ENCODE measurements at regions not wholly inside any gene's neighbourhood (a gene's known extent, or its start where the extent isn't known, plus 50 kb on each side); places are given as distances from the start of the nearest gene placed in this dataset.

GRCh38 chr10:110431659-110432058 lies 66.0 kb upstream of the DUSP5 start:
- TF ChIP-seq, protein P1, sequence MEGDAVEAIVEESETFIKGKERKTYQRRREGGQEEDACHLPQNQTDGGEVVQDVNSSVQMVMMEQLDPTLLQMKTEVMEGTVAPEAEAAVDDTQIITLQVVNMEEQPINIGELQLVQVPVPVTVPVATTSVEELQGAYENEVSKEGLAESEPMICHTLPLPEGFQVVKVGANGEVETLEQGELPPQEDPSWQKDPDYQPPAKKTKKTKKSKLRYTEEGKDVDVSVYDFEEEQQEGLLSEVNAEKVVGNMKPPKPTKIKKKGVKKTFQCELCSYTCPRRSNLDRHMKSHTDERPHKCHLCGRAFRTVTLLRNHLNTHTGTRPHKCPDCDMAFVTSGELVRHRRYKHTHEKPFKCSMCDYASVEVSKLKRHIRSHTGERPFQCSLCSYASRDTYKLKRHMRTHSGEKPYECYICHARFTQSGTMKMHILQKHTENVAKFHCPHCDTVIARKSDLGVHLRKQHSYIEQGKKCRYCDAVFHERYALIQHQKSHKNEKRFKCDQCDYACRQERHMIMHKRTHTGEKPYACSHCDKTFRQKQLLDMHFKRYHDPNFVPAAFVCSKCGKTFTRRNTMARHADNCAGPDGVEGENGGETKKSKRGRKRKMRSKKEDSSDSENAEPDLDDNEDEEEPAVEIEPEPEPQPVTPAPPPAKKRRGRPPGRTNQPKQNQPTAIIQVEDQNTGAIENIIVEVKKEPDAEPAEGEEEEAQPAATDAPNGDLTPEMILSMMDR (IDR thresholded peaks at IDR 0.05; ENCODE audit: low read depth, low read length, missing input control), result no peak
- TF ChIP-seq TAF1 (conservative IDR thresholded peaks at IDR 0.05) (no peak), MAX (IDR thresholded peaks at IDR 0.05) (no peak), RAD21 (IDR thresholded peaks at IDR 0.05) (no peak), YY1 (IDR thresholded peaks at IDR 0.05) (no peak), REST (IDR thresholded peaks at IDR 0.05) (no peak), JUND (IDR thresholded peaks at IDR 0.05) (no peak), SP1 (IDR thresholded peaks at IDR 0.05) (no peak), ATF3 (IDR thresholded peaks at IDR 0.05) (no peak), NR2F2 (IDR thresholded peaks at IDR 0.05) (no peak)

Measured in liver (tissue), 3 donors.